Testis (tissue), 2 donors: ENCODE measurements at regions not wholly inside any gene's neighbourhood (a gene's known extent, or its start where the extent isn't known, plus 50 kb on each side); places are given as distances from the start of the nearest gene placed in this dataset.

Experiments used
- CTCF ChIP-seq, 3 experiments: fragments of 450-650 bp in 2 of 3; fragments of 200-600 bp in 1 of 3; sonication (generic) in 1 of 3; IDR thresholded peaks; one replicate each; pipeline ENCODE4 v1.5.1; 2016 to 2019; ENCODE audit warnings: antibody characterized with exemption in 3 of 3, mild to moderate bottlenecking in 2 of 3, moderate library complexity in 1 of 3
- POLR2A ChIP-seq: fragments of 450-650 bp; IDR thresholded peaks from one replicate; pipeline ENCODE4 v1.6.1; 2017; ENCODE audit warnings: antibody characterized with exemption, mild to moderate bottlenecking, moderate library complexity

GRCh38 chr1:68372487-68372886 is 77.3 kb downstream of the RPE65 start:
- no peak for TF ChIP-seq CTCF (IDR thresholded peaks at IDR 0.05)
- TF ChIP-seq POLR2A = no peak
